Testis (tissue), 2 donors: ENCODE measurements at regions not wholly inside any gene's neighbourhood (a gene's known extent, or its start where the extent isn't known, plus 50 kb on each side); places are given as distances from the start of the nearest gene placed in this dataset.

ENCODE experiments used
- DNase-seq: peaks from one replicate; pipeline ENCODE4 v3.0.0-alpha.2; 2019
- H3K27ac ChIP-seq, 2 donors: fragments of 200-600 bp; sonication (generic); one replicate each; pipeline ENCODE4 v1.5.1; 2019
- H3K27me3 ChIP-seq: fragments of 200-600 bp; sonication (generic); one replicate; pipeline ENCODE4 v1.5.1; 2019
- H3K36me3 ChIP-seq: fragments of 200-600 bp; sonication (generic); one replicate; pipeline ENCODE4 v1.5.1; 2017; ENCODE audit warnings: low read depth; ENCODE audit errors: missing control alignments
- H3K4me1 ChIP-seq: fragments of 200-600 bp; sonication (generic); one replicate; pipeline ENCODE4 v1.5.1; 2019
- H3K4me3 ChIP-seq, 2 donors: fragments of 200-600 bp; sonication (generic); one replicate each; pipeline ENCODE4 v1.5.1; 2017 to 2019
- H3K9me3 ChIP-seq: fragments of 200-600 bp; sonication (generic); one replicate; pipeline ENCODE4 v1.5.1; 2017
- CTCF ChIP-seq, 3 experiments: fragments of 450-650 bp in 2 of 3; fragments of 200-600 bp in 1 of 3; sonication (generic) in 1 of 3; IDR thresholded peaks; one replicate each; pipeline ENCODE4 v1.5.1; 2016 to 2019; ENCODE audit warnings: antibody characterized with exemption in 3 of 3, mild to moderate bottlenecking in 2 of 3, moderate library complexity in 1 of 3
- POLR2A ChIP-seq: fragments of 450-650 bp; IDR thresholded peaks from one replicate; pipeline ENCODE4 v1.6.1; 2017; ENCODE audit warnings: antibody characterized with exemption, mild to moderate bottlenecking, moderate library complexity
- WGBS, 2 donors: methylation state at CpG; one replicate each; pipeline ENCODE4 v1.1.5; 2018; 5-methylcytosine and 5-hydroxymethylcytosine counted together
- intact Hi-C: fragments of 100-400 bp; cut with DNase I; formaldehyde crosslinking; loops from one replicate; pipeline ENCODE4 v1.15.1; 2023; ENCODE audit warnings: low total_unique reads

GRCh38 chr5:38643616-38644015 is 87.2 kb upstream of the LIFR start:
- Histone ChIP-seq H3K36me3 (no peaks in the 10 kb centered on the region), H3K27ac (no peak overlapping the region), H3K27me3 (no peaks in the 10 kb centered on the region), H3K9me3 (no peaks in the 10 kb centered on the region), H3K4me1 (peaks cover 3% of the 10 kb centered on the region), H3K4me3 (no peak overlapping the region)
- TF ChIP-seq CTCF (IDR thresholded peaks at IDR 0.05), result no peak
- TF ChIP-seq POLR2A, result no peak
- no peak for DNase-seq
- intact Hi-C loops, result no loop called here
- 88 to 96% methylated on average over 4 of the region's 4 CpGs for WGBS, 2 donors

GRCh38 chr5:38645508-38645907 is 89.1 kb upstream of the LIFR start:
- H3K4me1 ChIP-seq, result no peaks in the 10 kb centered on the region
- TF ChIP-seq POLR2A (no peak), CTCF (IDR thresholded peaks at IDR 0.05) (no peak)
- no peak overlapping the region for H3K27ac ChIP-seq
- H3K4me3 ChIP-seq, result no peak overlapping the region
- no peak for DNase-seq
- no peaks in the 10 kb centered on the region for H3K9me3 ChIP-seq
- intact Hi-C loops, result no loop called here
- no peaks in the 10 kb centered on the region for H3K36me3 ChIP-seq
- H3K27me3 ChIP-seq, result no peaks in the 10 kb centered on the region

GRCh38 chr5:38648703-38649291 is 92.4 kb upstream of the LIFR start:
- no peak overlapping the region for H3K27ac ChIP-seq
- TF ChIP-seq POLR2A (no peak), CTCF (IDR thresholded peaks at IDR 0.05) (no peak)
- H3K4me3 ChIP-seq, result no peak overlapping the region
- intact Hi-C loops, result no loop called here
- no peaks in the 10 kb centered on the region for H3K27me3 ChIP-seq
- H3K9me3 ChIP-seq, result no peaks in the 10 kb centered on the region
- no peaks in the 10 kb centered on the region for H3K36me3 ChIP-seq
- 74 to 90% methylated on average over 3 of the region's 3 CpGs for WGBS, 2 donors
- no peak for DNase-seq
- H3K4me1 ChIP-seq, result no peaks in the 10 kb centered on the region

- no peak for DNase-seq
- peak overlapping the region in 1 of 2 donors; percentile 6 for H3K4me3 ChIP-seq
- no peaks in the 10 kb centered on the region for H3K9me3 ChIP-seq
- 25 to 51% methylated on average over 7 of the region's 7 CpGs for WGBS, 2 donors
- intact Hi-C loops, result no loop called here
- H3K4me1 ChIP-seq, result no peaks in the 10 kb centered on the region
- H3K36me3 ChIP-seq, result no peaks in the 10 kb centered on the region
- no peaks in the 10 kb centered on the region for H3K27me3 ChIP-seq
- H3K27ac ChIP-seq, result no peak overlapping the region
- TF ChIP-seq CTCF (IDR thresholded peaks at IDR 0.05), result no peak
- TF ChIP-seq POLR2A, result no peak
Observed at GRCh38 chr5:38650540-38650939, 94.1 kb upstream of the LIFR start.

GRCh38 chr5:38650946-38651345 is 94.5 kb upstream of the LIFR start:
- no peaks in the 10 kb centered on the region for H3K36me3 ChIP-seq
- peak overlapping the region in 1 of 2 donors; percentile 6 for H3K4me3 ChIP-seq
- DNase-seq, result no peak
- 17 to 23% methylated on average over 8 of the region's 8 CpGs for WGBS, 2 donors
- no peaks in the 10 kb centered on the region for H3K27me3 ChIP-seq
- no peak overlapping the region for H3K27ac ChIP-seq
- intact Hi-C loops, result no loop called here
- no peaks in the 10 kb centered on the region for H3K9me3 ChIP-seq
- H3K4me1 ChIP-seq, result no peaks in the 10 kb centered on the region
- no peak for TF ChIP-seq POLR2A
- no peak for TF ChIP-seq CTCF (IDR thresholded peaks at IDR 0.05)
